WTC11 (cell line): ENCODE measurements at regions not wholly inside any gene's neighbourhood (a gene's known extent, or its start where the extent isn't known, plus 50 kb on each side); places are given as distances from the start of the nearest gene placed in this dataset.

Experiments
- ATAC-seq: fragments of 200-7000 bp; cut with Tn5 transposase; 2 replicates; pipeline ENCODE4 v1.10.0; 2021; ENCODE audit warnings: mild to moderate bottlenecking, moderate library complexity
- CTCF ChIA-PET: fragments of 300-600 bp; sonication (Branson Sonifier 250); formaldehyde crosslinking; loops from one replicate; lab custom pipeline; 2021; ENCODE audit warnings: antibody characterized with exemption; lab: Charles Lee
- POLR2A ChIA-PET: fragments of 350-600 bp; sonication (Branson Sonifier 250); formaldehyde crosslinking; loops from one replicate; lab custom pipeline; 2021; ENCODE audit warnings: antibody characterized with exemption; lab: Charles Lee
- DNase-seq: peaks from one replicate; pipeline ENCODE4 v3.0.0; 2021; ENCODE audit warnings: low spot score
- H3K27ac Mint-ChIP-seq: 2 replicates; pipeline ENCODE4 v1.8.0; 2021; ENCODE audit warnings: mixed read lengths
- H3K27me3 Mint-ChIP-seq: 2 replicates; pipeline ENCODE4 v1.8.0; 2021; ENCODE audit warnings: low read depth, mild to moderate bottlenecking, moderate library complexity, mixed read lengths
- H3K36me3 Mint-ChIP-seq: 2 replicates; pipeline ENCODE4 v1.8.0; 2021; ENCODE audit warnings: mixed read lengths
- H3K4me1 Mint-ChIP-seq: 2 replicates; pipeline ENCODE4 v1.8.0; 2022; ENCODE audit warnings: mixed read lengths
- H3K4me3 Mint-ChIP-seq: 2 replicates; pipeline ENCODE4 v1.8.0; 2021; ENCODE audit warnings: mild to moderate bottlenecking, moderate library complexity, mixed read lengths
- H3K9me3 Mint-ChIP-seq: 2 replicates; pipeline ENCODE4 v1.8.0; 2021; ENCODE audit warnings: mixed read lengths
- AFF4 ChIP-seq: sonication (generic); formaldehyde crosslinking; IDR thresholded peaks from 2 replicates; pipeline ENCODE4 v1.8.1; 2023; ENCODE audit warnings: mild to moderate bottlenecking, missing genetic modification reagents, borderline replicate concordance
- CREB1 ChIP-seq: sonication (generic); formaldehyde crosslinking; IDR thresholded peaks from 2 replicates; pipeline ENCODE4 v1.8.0; 2023; ENCODE audit warnings: mild to moderate bottlenecking, missing genetic modification reagents
- E2F5 ChIP-seq: sonication (generic); formaldehyde crosslinking; IDR thresholded peaks from 2 replicates; pipeline ENCODE4 v1.8.1; 2022; ENCODE audit warnings: mild to moderate bottlenecking, moderate library complexity, missing genetic modification reagents
- HMGA2 ChIP-seq: fragments of 250-450 bp; sonication (Bioruptor Pico); IDR thresholded peaks from 2 replicates; pipeline ENCODE4 v1.4.0; 2021; ENCODE audit warnings: mild to moderate bottlenecking, moderate library complexity
- IRF2 ChIP-seq: sonication (generic); formaldehyde crosslinking; IDR thresholded peaks from 2 replicates; pipeline ENCODE4 v1.8.0; 2022; ENCODE audit warnings: low read depth, missing genetic modification reagents, borderline replicate concordance
- JAZF1 ChIP-seq: fragments of 250-450 bp; sonication (Bioruptor Pico); IDR thresholded peaks from 2 replicates; pipeline ENCODE4 v1.9.0; 2021; ENCODE audit warnings: moderate library complexity, mild to moderate bottlenecking, inconsistent platforms
- MLX ChIP-seq: sonication (generic); formaldehyde crosslinking; IDR thresholded peaks from 2 replicates; pipeline ENCODE4 v1.8.1; 2023; ENCODE audit warnings: mild to moderate bottlenecking, missing genetic modification reagents, moderate library complexity
- NFATC4 ChIP-seq: fragments of 250-450 bp; sonication (Bioruptor Pico); IDR thresholded peaks from 2 replicates; pipeline ENCODE4 v1.9.0; 2021; ENCODE audit warnings: mild to moderate bottlenecking
- NFE2L1 ChIP-seq: sonication (generic); formaldehyde crosslinking; IDR thresholded peaks from 2 replicates; pipeline ENCODE4 v1.8.1; 2023; ENCODE audit warnings: missing genetic modification reagents
- RELA ChIP-seq: sonication (generic); formaldehyde crosslinking; IDR thresholded peaks from 2 replicates; pipeline ENCODE4 v1.8.1; 2022; ENCODE audit warnings: missing genetic modification reagents, mild to moderate bottlenecking, borderline replicate concordance
- SMAD3 ChIP-seq: sonication (generic); formaldehyde crosslinking; IDR thresholded peaks from 2 replicates; pipeline ENCODE4 v1.8.0; 2022; ENCODE audit warnings: missing genetic modification reagents, mild to moderate bottlenecking, borderline replicate concordance
- SOX15 ChIP-seq: fragments of 250-450 bp; sonication (Bioruptor Pico); IDR thresholded peaks from 2 replicates; pipeline ENCODE4 v1.9.0; 2021; ENCODE audit warnings: mild to moderate bottlenecking
- SP1 ChIP-seq: sonication (generic); formaldehyde crosslinking; conservative IDR thresholded peaks from 2 replicates; pipeline ENCODE4 v1.8.1; 2022; ENCODE audit warnings: missing genetic modification reagents
- TP53 ChIP-seq: sonication (generic); formaldehyde crosslinking; IDR thresholded peaks from 2 replicates; pipeline ENCODE4 v1.8.1; 2023; ENCODE audit warnings: mild to moderate bottlenecking, missing genetic modification reagents
- ZBTB21 ChIP-seq: sonication (generic); formaldehyde crosslinking; IDR thresholded peaks from 2 replicates; pipeline ENCODE4 v1.8.1; 2023; ENCODE audit warnings: mild to moderate bottlenecking, missing genetic modification reagents, borderline replicate concordance
- ZNF121 ChIP-seq: sonication (generic); formaldehyde crosslinking; IDR thresholded peaks from 2 replicates; pipeline ENCODE4 v1.8.0; 2023; ENCODE audit warnings: missing genetic modification reagents
- ZNF138 ChIP-seq: sonication (generic); formaldehyde crosslinking; conservative IDR thresholded peaks from 2 replicates; pipeline ENCODE4 v1.8.1; 2022; ENCODE audit warnings: mild to moderate bottlenecking, moderate library complexity, missing genetic modification reagents
- ZNF232 ChIP-seq: sonication (generic); formaldehyde crosslinking; IDR thresholded peaks from 2 replicates; pipeline ENCODE4 v1.8.0; 2022; ENCODE audit warnings: mild to moderate bottlenecking, missing genetic modification reagents
- ZNF263 ChIP-seq: sonication (generic); formaldehyde crosslinking; IDR thresholded peaks from 2 replicates; pipeline ENCODE4 v1.8.1; 2022; ENCODE audit warnings: low read depth, mild to moderate bottlenecking, moderate library complexity, missing genetic modification reagents
- ZNF281 ChIP-seq: sonication (generic); formaldehyde crosslinking; IDR thresholded peaks from 2 replicates; pipeline ENCODE4 v1.8.0; 2023; ENCODE audit warnings: mild to moderate bottlenecking, missing genetic modification reagents
- ZNF396 ChIP-seq: fragments of 250-450 bp; sonication (Bioruptor Pico); IDR thresholded peaks from 2 replicates; pipeline ENCODE4 v1.8.0; 2021; ENCODE audit warnings: mild to moderate bottlenecking, moderate library complexity, borderline replicate concordance
- ZSCAN18 ChIP-seq: fragments of 250-450 bp; sonication (Bioruptor Pico); IDR thresholded peaks from 2 replicates; pipeline ENCODE4 v2.1.2; 2022; ENCODE audit warnings: mild to moderate bottlenecking, moderate library complexity

- no peaks in the 10 kb centered on the region for H3K4me1 Mint-ChIP-seq
- H3K4me3 Mint-ChIP-seq, result no peak overlapping the region
- DNase-seq, result no peak
These were observed 579.9 kb downstream of the CCDC85A start for GRCh38 chr2:56763683-56764082.

GRCh38 chr2:56768973-56769372, 585.2 kb downstream of the CCDC85A start:
- POLR2A ChIA-PET, result no interaction called here
- Mint-ChIP-seq H3K4me3 (no peak overlapping the region), H3K36me3 (no peaks in the 10 kb centered on the region), H3K27me3 (no peaks in the 10 kb centered on the region), H3K9me3 (no peaks in the 10 kb centered on the region), H3K4me1 (no peaks in the 10 kb centered on the region), H3K27ac (no peak overlapping the region)
- CTCF ChIA-PET, result no interaction called here
- ATAC-seq (no peak), DNase-seq (no peak)
- TF ChIP-seq ZBTB21 (CRISPR knock-in tag), result no peak
- no peak for TF ChIP-seq SOX15
- TF ChIP-seq ZSCAN18 (CRISPR knock-in tag), result no peak
- no peak for TF ChIP-seq SP1
- TF ChIP-seq TP53 (CRISPR knock-in tag), result no peak
- no peak for TF ChIP-seq ZNF121 (CRISPR knock-in tag)
- TF ChIP-seq JAZF1 (CRISPR knock-in tag), result no peak
- TF ChIP-seq CREB1 (CRISPR knock-in tag), result no peak
- TF ChIP-seq ZNF138 (CRISPR knock-in tag), result no peak
- no peak for TF ChIP-seq ZNF281 (CRISPR knock-in tag)
- no peak for TF ChIP-seq MLX
- TF ChIP-seq RELA, result no peak

More at GRCh38 chr2:56763683-56764082, 579.9 kb downstream of the CCDC85A start:
- CTCF ChIA-PET, result no interaction called here
- H3K27me3 Mint-ChIP-seq, result no peaks in the 10 kb centered on the region
- H3K36me3 Mint-ChIP-seq, result peaks cover 8% of the 10 kb centered on the region
- POLR2A ChIA-PET, result no interaction called here
- TF ChIP-seq ZSCAN18 (CRISPR knock-in tag), result no peak
- TF ChIP-seq ZNF232 (CRISPR knock-in tag), result no peak
- no peak for TF ChIP-seq IRF2 (CRISPR knock-in tag)
- no peak for TF ChIP-seq SMAD3
- no peak for TF ChIP-seq JAZF1 (CRISPR knock-in tag)
- TF ChIP-seq ZNF263 (CRISPR knock-in tag), result no peak
- TF ChIP-seq NFE2L1, result no peak
- no peak for TF ChIP-seq NFATC4 (CRISPR knock-in tag)
- no peak for TF ChIP-seq ZNF396
- no peak for TF ChIP-seq AFF4 (CRISPR knock-in tag)
- no peak for TF ChIP-seq SP1
- no peak for TF ChIP-seq E2F5
- no peak for TF ChIP-seq HMGA2 (CRISPR knock-in tag)
- H3K9me3 Mint-ChIP-seq, result peaks cover 19% of the 10 kb centered on the region
- no peak for ATAC-seq
- H3K27ac Mint-ChIP-seq, result no peak overlapping the region
